Adrenal gland (tissue), 9 donors: ENCODE measurements at regions not wholly inside any gene's neighbourhood (a gene's known extent, or its start where the extent isn't known, plus 50 kb on each side); places are given as distances from the start of the nearest gene placed in this dataset.

Experiments used
- DNase-seq, 7 donors: peaks; one replicate each; pipeline ENCODE4 v3.0.0-alpha.2; 2019 to 2020
- H3K27ac ChIP-seq, 5 donors: fragments of 200-600 bp; sonication (generic) in 4 of 5; 1 replicate in 3 of 5; 2 replicates in 2 of 5; pipeline versions ENCODE4 v1.5.1 to v1.8.0; 2016 to 2020; ENCODE audit warnings: mild to moderate bottlenecking in 1 of 5
- H3K27me3 ChIP-seq: fragments of 200-600 bp; 2 replicates; pipeline ENCODE4 v1.8.0; 2021
- H3K36me3 ChIP-seq, 2 donors: fragments of 200-600 bp; replicated peaks in 1 of 2; 1 replicate in 1 of 2; 2 replicates in 1 of 2; pipeline versions ENCODE4 v1.5.1 to v1.8.0; 2018 to 2022
- H3K4me1 ChIP-seq, 2 donors: fragments of 200-600 bp; replicated peaks in 1 of 2; 1 replicate in 1 of 2; 2 replicates in 1 of 2; pipeline versions ENCODE4 v1.5.1 to v1.8.0; 2018 to 2021
- H3K4me3 ChIP-seq, 4 donors: fragments of 200-600 bp; sonication (generic) in 3 of 4; one replicate each; pipeline ENCODE4 v1.5.1; 2016 to 2018
- H3K9me3 ChIP-seq, 3 donors: fragments of 200-600 bp; sonication (generic) in 1 of 3; replicated peaks in 1 of 3; 1 replicate in 2 of 3; 2 replicates in 1 of 3; pipeline versions ENCODE4 v1.5.1 to v1.8.0; 2016 to 2021
- CTCF ChIP-seq, 6 experiments: fragments of 450-650 bp in 4 of 6; fragments of 200-600 bp in 2 of 6; sonication (generic) in 1 of 6; IDR thresholded peaks; 1 replicate in 5 of 6; 2 replicates in 1 of 6; pipeline versions ENCODE4 v1.5.1 to v1.8.0; 2016 to 2021; ENCODE audit warnings: antibody characterized with exemption in 6 of 6, mild to moderate bottlenecking in 2 of 6, moderate library complexity in 1 of 6
- POLR2A ChIP-seq, 2 donors: fragments of 450-650 bp; IDR thresholded peaks; one replicate each; pipeline ENCODE4 v1.6.1; 2017; ENCODE audit warnings: antibody characterized with exemption in 2 of 2, mild to moderate bottlenecking in 2 of 2, moderate library complexity in 1 of 2
- WGBS, 4 donors: extraction: QIAGEN DNeasy Blood & Tissue Kit in 2 of 4; methylation state at CpG; one replicate each; pipeline versions ENCODE4 v1.1.5 to v1.1.7; 2013 to 2017; 5-methylcytosine and 5-hydroxymethylcytosine counted together
- intact Hi-C, 2 donors: fragments of 100-400 bp; cut with DNase I; formaldehyde crosslinking; loops; one replicate each; pipeline versions ENCODE4 v1.14.1 to v1.15.0; 2022 to 2023
- donor health status: healthy with polysubstance abuse.
- donor health status: Bipolar disorder and iron deficiency.
- donor health status: DM: yes; HTN: yes; CAD: no.
- donor health status: DM: no; HTN: no; CAD: no.
- donor health status: DM: no; HTN: no; CAD: no.

GRCh38 chrX:130524476-130525194 is 122.8 kb downstream of the RBMX2 start:
- Histone ChIP-seq H3K27ac (no peak overlapping the region), H3K4me3 (peak overlapping the region in 1 of 4 donors; percentile 47), H3K27me3 (peaks cover 4% of the 10 kb centered on the region), H3K4me1 (no peaks in the 10 kb centered on the region), H3K9me3 (no peaks in the 10 kb centered on the region), H3K36me3 (no peaks in the 10 kb centered on the region)
- 59 to 75% (median 71%) methylated on average over 6 of the region's 6 CpGs for WGBS, 4 donors
- DNase-seq: no peak
- TF ChIP-seq CTCF (IDR thresholded peaks at IDR 0.05) (no peak), POLR2A (IDR thresholded peaks at IDR 0.05) (no peak)
- intact Hi-C loops: no loop called here

- intact Hi-C loops: no loop called here
- TF ChIP-seq POLR2A (IDR thresholded peaks at IDR 0.05): no peak
- TF ChIP-seq CTCF (IDR thresholded peaks at IDR 0.05): no peak
- no peaks in the 10 kb centered on the region for H3K36me3 ChIP-seq
- H3K4me3 ChIP-seq: no peak overlapping the region
- H3K9me3 ChIP-seq: no peaks in the 10 kb centered on the region
- peaks cover 21% of the 10 kb centered on the region for H3K27me3 ChIP-seq
- 73 to 81% (median 79%) methylated on average over 3 to 4 of the region's 4 CpGs; no CpG with 5 or more reads in 1 of the 4 donors for WGBS, 4 donors
- no peaks in the 10 kb centered on the region for H3K4me1 ChIP-seq
- H3K27ac ChIP-seq: no peak overlapping the region
- DNase-seq: no peak
These were observed 127.7 kb downstream of the RBMX2 start for GRCh38 chrX:130529531-130529930.

GRCh38 chrX:130531066-130531465 is 129.3 kb downstream of the RBMX2 start:
- TF ChIP-seq POLR2A (IDR thresholded peaks at IDR 0.05): no peak
- no peak for TF ChIP-seq CTCF (IDR thresholded peaks at IDR 0.05)
- H3K9me3 ChIP-seq: no peaks in the 10 kb centered on the region
- no peaks in the 10 kb centered on the region for H3K36me3 ChIP-seq
- H3K27ac ChIP-seq: no peak overlapping the region
- peaks cover 22% of the 10 kb centered on the region for H3K27me3 ChIP-seq
- intact Hi-C loops: loop anchor here in 1 of 2 donors (10.0 kb wide), 1 partner anchor 384 kb away; no protein-coding TSS in a partner anchor
- DNase-seq: no peak
- no peaks in the 10 kb centered on the region for H3K4me1 ChIP-seq
- no peak overlapping the region for H3K4me3 ChIP-seq

GRCh38 chrX:130539721-130540321 is 138.0 kb downstream of the RBMX2 start:
- Histone ChIP-seq H3K4me1 (no peaks in the 10 kb centered on the region), H3K27ac (no peak overlapping the region), H3K4me3 (no peak overlapping the region), H3K27me3 (peaks cover 16% of the 10 kb centered on the region), H3K9me3 (no peaks in the 10 kb centered on the region), H3K36me3 (no peaks in the 10 kb centered on the region)
- 3 to 19% (median 12%) methylated on average over 9 to 15 of the region's 15 CpGs for WGBS, 4 donors
- peak; percentile 29 to 78 (median 40) for TF ChIP-seq CTCF (IDR thresholded peaks at IDR 0.05)
- no peak for TF ChIP-seq POLR2A (IDR thresholded peaks at IDR 0.05)
- intact Hi-C loops: loop anchor here (5.0 to 10.0 kb wide), 2 partner anchors 375 to 377 kb away; no protein-coding TSS in a partner anchor
- peak; percentile 35 to 73 (median 58) for DNase-seq
